HEK293T (cell line): ENCODE measurements at regions not wholly inside any gene's neighbourhood (a gene's known extent, or its start where the extent isn't known, plus 50 kb on each side); places are given as distances from the start of the nearest gene placed in this dataset.

Experiments
- ARNT ChIP-seq: fragments of 450-650 bp; IDR thresholded peaks from 2 replicates; pipeline ENCODE4 v1.6.1; 2017; ENCODE audit warnings: mild to moderate bottlenecking
- BHLHE40 ChIP-seq: fragments of 450-650 bp; IDR thresholded peaks from 2 replicates; pipeline ENCODE4 v1.6.1; 2016; ENCODE audit warnings: mild to moderate bottlenecking, moderate library complexity, borderline replicate concordance
- ELF4 ChIP-seq: fragments of 450-650 bp; IDR thresholded peaks from 2 replicates; pipeline ENCODE4 v1.6.1; 2017; ENCODE audit warnings: antibody characterized with exemption
- FOXA1 ChIP-seq: fragments of 450-650 bp; IDR thresholded peaks from 2 replicates; pipeline ENCODE4 v1.6.1; 2016; ENCODE audit warnings: mild to moderate bottlenecking
- FOXK2 ChIP-seq: fragments of 450-650 bp; IDR thresholded peaks from 2 replicates; pipeline ENCODE4 v1.6.1; 2016; ENCODE audit warnings: mild to moderate bottlenecking
- FOXM1 ChIP-seq: fragments of 450-650 bp; IDR thresholded peaks from 2 replicates; pipeline ENCODE4 v1.6.1; 2017; ENCODE audit warnings: mild to moderate bottlenecking, borderline replicate concordance
- LEF1 ChIP-seq: fragments of 450-650 bp; IDR thresholded peaks from 2 replicates; pipeline ENCODE4 v1.6.1; 2017; ENCODE audit warnings: mild to moderate bottlenecking, borderline replicate concordance
- NFRKB ChIP-seq: fragments of 450-650 bp; IDR thresholded peaks from 2 replicates; pipeline ENCODE4 v1.6.1; 2016; ENCODE audit warnings: mild to moderate bottlenecking, moderate library complexity
- SP1 ChIP-seq: fragments of 450-650 bp; IDR thresholded peaks from 2 replicates; pipeline ENCODE4 v1.6.1; 2017
- SUZ12 ChIP-seq: fragments of 450-650 bp; IDR thresholded peaks from 2 replicates; pipeline ENCODE4 v1.6.1; 2016; ENCODE audit warnings: mild to moderate bottlenecking
- TARDBP ChIP-seq: fragments of 450-650 bp; IDR thresholded peaks from 2 replicates; pipeline ENCODE4 v1.6.1; 2016
- ZNF384 ChIP-seq: fragments of 450-650 bp; IDR thresholded peaks from 2 replicates; pipeline ENCODE4 v1.6.1; 2016
- TF ChIP-seq, protein P1 (sequence below): fragments of 450-650 bp; IDR thresholded peaks from 2 replicates; pipeline ENCODE4 v1.6.1; 2016

DNA sequence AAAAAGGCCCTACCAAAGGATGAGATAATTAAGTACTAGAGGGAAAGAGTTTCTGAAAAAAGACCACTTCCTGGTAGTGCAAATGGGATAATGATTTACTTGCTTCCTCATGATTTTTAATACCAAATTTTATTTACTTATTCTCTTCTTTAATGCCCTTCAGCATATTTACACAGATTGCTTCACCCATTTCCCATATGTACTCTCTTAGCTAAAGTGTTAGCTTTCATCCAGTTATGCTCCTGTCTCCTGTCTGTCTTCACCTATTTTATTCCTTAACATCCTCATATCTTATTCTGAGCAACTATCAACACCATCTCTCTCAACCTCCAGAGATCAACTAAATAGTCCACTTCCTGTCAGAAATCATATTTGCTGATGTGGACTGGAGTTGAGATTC is 183.2 kb upstream of the HS3ST1 start:
- TF ChIP-seq FOXM1 (no peak), ELF4 (no peak), ARNT (no peak), SP1 (no peak), ZNF384 (no peak), TARDBP (no peak), BHLHE40 (no peak), NFRKB (no peak), SUZ12 (no peak), LEF1 (no peak), FOXA1 (no peak), FOXK2 (no peak)
- TF ChIP-seq, protein P1, sequence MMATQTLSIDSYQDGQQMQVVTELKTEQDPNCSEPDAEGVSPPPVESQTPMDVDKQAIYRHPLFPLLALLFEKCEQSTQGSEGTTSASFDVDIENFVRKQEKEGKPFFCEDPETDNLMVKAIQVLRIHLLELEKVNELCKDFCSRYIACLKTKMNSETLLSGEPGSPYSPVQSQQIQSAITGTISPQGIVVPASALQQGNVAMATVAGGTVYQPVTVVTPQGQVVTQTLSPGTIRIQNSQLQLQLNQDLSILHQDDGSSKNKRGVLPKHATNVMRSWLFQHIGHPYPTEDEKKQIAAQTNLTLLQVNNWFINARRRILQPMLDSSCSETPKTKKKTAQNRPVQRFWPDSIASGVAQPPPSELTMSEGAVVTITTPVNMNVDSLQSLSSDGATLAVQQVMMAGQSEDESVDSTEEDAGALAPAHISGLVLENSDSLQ = no peak
